GM23338 (cell line): ENCODE measurements at regions not wholly inside any gene's neighbourhood (a gene's known extent, or its start where the extent isn't known, plus 50 kb on each side); places are given as distances from the start of the nearest gene placed in this dataset.

Experiments used
- ATAC-seq: fragments of 200-7000 bp; cut with Tn5 transposase; 3 replicates; pipeline ENCODE4 v1.9.1; 2020
- DNase-seq: peaks from one replicate; pipeline ENCODE4 v3.0.0-alpha.2; 2015; ENCODE audit warnings: low spot score
- H2AFZ ChIP-seq: fragments of 200-600 bp; sonication (generic); 2 replicates; pipeline ENCODE4 v1.8.0; 2016; ENCODE audit warnings: antibody characterized with exemption, mild to moderate bottlenecking, moderate library complexity
- H3F3A ChIP-seq: fragments of 200-600 bp; sonication (generic); replicated peaks from 2 replicates; pipeline ENCODE4 v1.8.0; 2017; ENCODE audit warnings: antibody characterized with exemption, mixed run types, low read depth
- H3K27ac ChIP-seq: fragments of 200-600 bp; sonication (generic); 2 replicates; pipeline ENCODE4 v1.6.1; 2016; ENCODE audit warnings: low read depth
- H3K27me3 ChIP-seq: fragments of 200-600 bp; sonication (generic); 2 replicates; pipeline ENCODE4 v1.8.0; 2016; ENCODE audit warnings: mild to moderate bottlenecking, mixed run types, moderate library complexity; ENCODE audit not compliant: insufficient read depth
- H3K36me3 ChIP-seq: fragments of 200-600 bp; sonication (generic); 2 replicates; pipeline ENCODE4 v1.8.0; 2016; ENCODE audit warnings: mild to moderate bottlenecking; ENCODE audit not compliant: insufficient read depth
- H3K4me1 ChIP-seq: fragments of 200-600 bp; sonication (generic); 2 replicates; pipeline ENCODE4 v1.8.0; 2016; ENCODE audit warnings: mild to moderate bottlenecking, moderate library complexity; ENCODE audit not compliant: insufficient read depth
- H3K4me2 ChIP-seq: fragments of 200-600 bp; sonication (generic); 2 replicates; pipeline ENCODE4 v1.7.1; 2017; ENCODE audit warnings: mixed run types
- H3K4me3 ChIP-seq: fragments of 200-600 bp; sonication (generic); 2 replicates; pipeline ENCODE4 v1.6.1; 2016; ENCODE audit warnings: mixed run types
- H3K79me2 ChIP-seq: fragments of 200-600 bp; sonication (generic); replicated peaks from 2 replicates; pipeline ENCODE4 v1.8.0; 2017; ENCODE audit warnings: mild to moderate bottlenecking; ENCODE audit not compliant: insufficient read depth
- H3K9me2 ChIP-seq: fragments of 200-600 bp; sonication (generic); 2 replicates; pipeline ENCODE4 v1.8.0; 2017; ENCODE audit not compliant: insufficient read depth
- H4K20me1 ChIP-seq: fragments of 200-600 bp; sonication (generic); replicated peaks from 2 replicates; pipeline ENCODE4 v1.8.0; 2017; ENCODE audit warnings: mild to moderate bottlenecking; ENCODE audit not compliant: insufficient read depth
- H3K27ac Mint-ChIP-seq: 2 replicates; pipeline ENCODE4 v1.8.0; 2020; ENCODE audit warnings: inconsistent platforms, mild to moderate bottlenecking, moderate library complexity, mixed read lengths
- H3K27me3 Mint-ChIP-seq: 3 replicates; pipeline ENCODE4 v1.8.0; 2022; ENCODE audit warnings: low read depth, mild to moderate bottlenecking, moderate library complexity, mixed read lengths, inconsistent platforms; ENCODE audit not compliant: insufficient read depth, poor library complexity
- H3K36me3 Mint-ChIP-seq: 3 replicates; pipeline ENCODE4 v1.8.0; 2021; ENCODE audit warnings: low read depth, mild to moderate bottlenecking, inconsistent platforms, moderate library complexity, mixed read lengths
- H3K4me1 Mint-ChIP-seq: 3 replicates; pipeline ENCODE4 v1.8.0; 2020; ENCODE audit warnings: mild to moderate bottlenecking, inconsistent platforms, mixed read lengths
- H3K4me3 Mint-ChIP-seq: 3 replicates; pipeline ENCODE4 v1.8.0; 2021; ENCODE audit warnings: moderate library complexity, mild to moderate bottlenecking, inconsistent platforms, mixed read lengths
- H3K9me3 Mint-ChIP-seq: 3 replicates; pipeline ENCODE4 v1.8.0; 2020; ENCODE audit warnings: moderate library complexity, mild to moderate bottlenecking, inconsistent platforms, mixed read lengths
- EZH2 ChIP-seq: fragments of 200-600 bp; sonication (generic); IDR thresholded peaks from one replicate; pipeline ENCODE4 v1.8.0; 2017; ENCODE audit warnings: antibody characterized with exemption, mild to moderate bottlenecking, low read depth; ENCODE audit not compliant: unreplicated experiment
- JUNB ChIP-seq: IDR thresholded peaks from one replicate; pipeline ENCODE4 v1.6.1; 2016; ENCODE audit warnings: antibody characterized with exemption; ENCODE audit not compliant: unreplicated experiment
- NANOG ChIP-seq: IDR thresholded peaks from 2 replicates; pipeline ENCODE4 v1.6.1; 2016; ENCODE audit warnings: antibody characterized with exemption, borderline replicate concordance
- POLR2AphosphoS5 ChIP-seq: IDR thresholded peaks from 2 replicates; pipeline ENCODE4 v1.6.1; 2016; ENCODE audit warnings: antibody characterized with exemption, low read depth
- ZNF114 ChIP-seq: fragments of 250-450 bp; sonication (Bioruptor Pico); IDR thresholded peaks from 2 replicates; pipeline ENCODE4 v1.5.0; 2020; ENCODE audit warnings: mild to moderate bottlenecking, moderate library complexity
- ZNF331 ChIP-seq: fragments of 250-450 bp; sonication (Bioruptor Pico); IDR thresholded peaks from 2 replicates; pipeline ENCODE4 v1.5.0; 2020; ENCODE audit warnings: low read depth, mild to moderate bottlenecking, moderate library complexity
- ZNF462 ChIP-seq: fragments of 250-450 bp; sonication (Bioruptor Pico); IDR thresholded peaks from 2 replicates; pipeline ENCODE4 v1.5.0; 2020; ENCODE audit warnings: mild to moderate bottlenecking, moderate library complexity
- TF ChIP-seq, protein P1 (sequence below): IDR thresholded peaks from 2 replicates; pipeline ENCODE4 v1.6.1; 2016; ENCODE audit warnings: antibody characterized with exemption
- TF ChIP-seq, protein P2 (sequence below), 2 experiments: fragments of 200-600 bp in 1 of 2; sonication (generic) in 1 of 2; conservative IDR thresholded peaks; 2 replicates each; pipeline versions ENCODE4 v1.5.1 to v1.6.1; 2016 to 2017; ENCODE audit warnings: antibody characterized with exemption in 2 of 2, low read depth in 2 of 2, mild to moderate bottlenecking in 2 of 2, moderate library complexity in 1 of 2

DNA sequence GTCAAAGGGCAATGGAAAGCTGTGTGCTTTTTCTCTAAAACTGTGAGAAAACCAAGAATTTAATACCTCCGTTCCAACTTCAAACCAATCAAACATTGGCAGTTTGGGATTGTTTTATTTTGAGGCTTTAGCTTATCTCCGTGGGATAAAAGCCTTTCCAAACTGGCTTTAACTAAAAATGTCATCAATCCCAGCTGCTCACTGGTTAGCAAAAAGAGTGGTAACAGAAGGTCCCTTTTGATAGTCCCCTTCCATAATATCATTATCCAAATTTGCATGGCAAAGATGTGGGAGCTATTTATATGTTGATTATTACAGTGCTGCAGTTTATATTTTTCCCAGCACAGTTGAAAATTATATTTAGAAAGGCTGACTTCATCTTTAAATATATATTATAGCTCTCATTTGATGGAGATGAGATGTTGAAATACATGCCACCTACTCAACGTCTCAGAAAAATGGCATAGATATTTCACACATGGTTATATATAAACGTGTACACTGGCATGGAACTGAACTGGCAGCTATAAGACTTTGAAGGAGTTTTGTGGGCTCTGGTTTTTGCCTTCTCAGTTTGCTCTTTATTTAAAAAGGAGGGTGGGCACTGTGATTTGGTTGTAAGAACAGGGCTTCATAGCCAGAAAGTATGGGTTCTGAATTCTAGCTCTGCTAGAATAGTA lies 707.1 kb upstream of the SLIT2 start:
- Histone ChIP-seq H3K4me1 (no peaks in the 10 kb centered on the region), H3K36me3 (no peaks in the 10 kb centered on the region), H3K27me3 (no peaks in the 10 kb centered on the region), H3F3A (no peaks in the 10 kb centered on the region), H3K9me2 (0 out of 2 replicates have a peak, but pooled peaks cover 3% of the 10 kb centered on the region), H3K27ac (no peak overlapping the region), H2AFZ (no peak overlapping the region), H3K4me2 (no peak overlapping the region), H3K4me3 (no peak overlapping the region), H3K79me2 (no peaks in the 10 kb centered on the region), H4K20me1 (no peaks in the 10 kb centered on the region)
- Mint-ChIP-seq H3K4me3 (no peak overlapping the region), H3K4me1 (no peaks in the 10 kb centered on the region), H3K36me3 (no peaks in the 10 kb centered on the region), H3K9me3 (no peaks in the 10 kb centered on the region), H3K27me3 (peaks cover 2% of the 10 kb centered on the region), H3K27ac (no peak overlapping the region)
- TF ChIP-seq JUNB (no peak), EZH2 (no peak), ZNF114 (CRISPR knock-in tag) (no peak), NANOG (no peak), POLR2AphosphoS5 (no peak), ZNF331 (CRISPR knock-in tag) (no peak), ZNF462 (CRISPR knock-in tag) (no peak)
- TF ChIP-seq, protein P1, sequence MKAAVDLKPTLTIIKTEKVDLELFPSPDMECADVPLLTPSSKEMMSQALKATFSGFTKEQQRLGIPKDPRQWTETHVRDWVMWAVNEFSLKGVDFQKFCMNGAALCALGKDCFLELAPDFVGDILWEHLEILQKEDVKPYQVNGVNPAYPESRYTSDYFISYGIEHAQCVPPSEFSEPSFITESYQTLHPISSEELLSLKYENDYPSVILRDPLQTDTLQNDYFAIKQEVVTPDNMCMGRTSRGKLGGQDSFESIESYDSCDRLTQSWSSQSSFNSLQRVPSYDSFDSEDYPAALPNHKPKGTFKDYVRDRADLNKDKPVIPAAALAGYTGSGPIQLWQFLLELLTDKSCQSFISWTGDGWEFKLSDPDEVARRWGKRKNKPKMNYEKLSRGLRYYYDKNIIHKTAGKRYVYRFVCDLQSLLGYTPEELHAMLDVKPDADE = no peak
- TF ChIP-seq, protein P2, sequence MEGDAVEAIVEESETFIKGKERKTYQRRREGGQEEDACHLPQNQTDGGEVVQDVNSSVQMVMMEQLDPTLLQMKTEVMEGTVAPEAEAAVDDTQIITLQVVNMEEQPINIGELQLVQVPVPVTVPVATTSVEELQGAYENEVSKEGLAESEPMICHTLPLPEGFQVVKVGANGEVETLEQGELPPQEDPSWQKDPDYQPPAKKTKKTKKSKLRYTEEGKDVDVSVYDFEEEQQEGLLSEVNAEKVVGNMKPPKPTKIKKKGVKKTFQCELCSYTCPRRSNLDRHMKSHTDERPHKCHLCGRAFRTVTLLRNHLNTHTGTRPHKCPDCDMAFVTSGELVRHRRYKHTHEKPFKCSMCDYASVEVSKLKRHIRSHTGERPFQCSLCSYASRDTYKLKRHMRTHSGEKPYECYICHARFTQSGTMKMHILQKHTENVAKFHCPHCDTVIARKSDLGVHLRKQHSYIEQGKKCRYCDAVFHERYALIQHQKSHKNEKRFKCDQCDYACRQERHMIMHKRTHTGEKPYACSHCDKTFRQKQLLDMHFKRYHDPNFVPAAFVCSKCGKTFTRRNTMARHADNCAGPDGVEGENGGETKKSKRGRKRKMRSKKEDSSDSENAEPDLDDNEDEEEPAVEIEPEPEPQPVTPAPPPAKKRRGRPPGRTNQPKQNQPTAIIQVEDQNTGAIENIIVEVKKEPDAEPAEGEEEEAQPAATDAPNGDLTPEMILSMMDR (conservative IDR thresholded peaks at IDR 0.05; ENCODE audit: low read depth in 2 of 2) = no peak
- ATAC-seq (no peak), DNase-seq (no peak)
